Naive thymus-derived CD4-positive, alpha-beta T cell (primary cell): ENCODE measurements at regions not wholly inside any gene's neighbourhood (a gene's known extent, or its start where the extent isn't known, plus 50 kb on each side); places are given as distances from the start of the nearest gene placed in this dataset.

Experiments used
- ATAC-seq: fragments of 150-1000 bp; cut with Tn5 transposase; 2 replicates; pipeline ENCODE4 v1.10.0; 2021; ENCODE audit warnings: mild to moderate bottlenecking, moderate library complexity
- CTCF ChIA-PET: fragments of 350-600 bp; sonication (Branson Sonifier 250); formaldehyde crosslinking; loops from one replicate; lab custom pipeline; 2021; ENCODE audit warnings: antibody characterized with exemption; lab: Charles Lee
- POLR2A ChIA-PET: fragments of 350-600 bp; sonication (Branson Sonifier 250); formaldehyde crosslinking; loops from one replicate; lab custom pipeline; 2021; ENCODE audit warnings: antibody characterized with exemption, inconsistent platforms; lab: Charles Lee
- DNase-seq, 9 donors: peaks; one replicate each; pipeline versions ENCODE4 v3.0.0 to v3.0.0-alpha.2; 2020 to 2022; ENCODE audit warnings: mixed read lengths in 1 of 9
- H3K27ac ChIP-seq: one replicate; pipeline ENCODE4 v1.7.0; 2013; ENCODE audit warnings: mild to moderate bottlenecking, low read depth, low read length, moderate library complexity
- H3K27me3 ChIP-seq, 2 donors: one replicate each; pipeline ENCODE4 v1.7.0; 2013; ENCODE audit warnings: low read length in 2 of 2, mild to moderate bottlenecking in 2 of 2, moderate library complexity in 2 of 2; ENCODE audit not compliant: control insufficient read depth in 2 of 2, insufficient read depth in 2 of 2
- H3K36me3 ChIP-seq, 3 experiments: 1 replicate in 2 of 3; 2 replicates in 1 of 3; pipeline ENCODE4 v1.7.0; 2013; ENCODE audit warnings: low read length in 3 of 3, mild to moderate bottlenecking in 3 of 3, moderate library complexity in 1 of 3; ENCODE audit not compliant: insufficient read depth in 3 of 3, control insufficient read depth in 2 of 3
- H3K4me1 ChIP-seq, 2 donors: one replicate each; pipeline ENCODE4 v1.7.0; 2013; ENCODE audit warnings: low read length in 2 of 2, mild to moderate bottlenecking in 2 of 2, moderate library complexity in 1 of 2; ENCODE audit not compliant: control insufficient read depth in 2 of 2, insufficient read depth in 2 of 2
- H3K4me3 ChIP-seq: 2 replicates; pipeline ENCODE4 v1.7.0; 2013; ENCODE audit warnings: mild to moderate bottlenecking, low read length
- H3K9me3 ChIP-seq, 3 experiments: 1 replicate in 2 of 3; 2 replicates in 1 of 3; pipeline ENCODE4 v1.7.0; 2013; ENCODE audit warnings: low read length in 3 of 3; ENCODE audit not compliant: control insufficient read depth in 2 of 3
- H3K27ac Mint-ChIP-seq, 9 donors: one replicate each; pipeline ENCODE4 v1.8.0; 2020 to 2022; ENCODE audit warnings: mixed read lengths in 9 of 9, mild to moderate bottlenecking in 8 of 9, moderate library complexity in 5 of 9, inconsistent platforms in 2 of 9
- H3K27me3 Mint-ChIP-seq, 5 donors: one replicate each; pipeline ENCODE4 v1.8.0; 2021 to 2022; ENCODE audit warnings: mixed read lengths in 5 of 5, mild to moderate bottlenecking in 1 of 5
- H3K36me3 Mint-ChIP-seq, 5 donors: one replicate each; pipeline ENCODE4 v1.8.0; 2020 to 2022; ENCODE audit warnings: mixed read lengths in 5 of 5, mild to moderate bottlenecking in 3 of 5, inconsistent platforms in 1 of 5
- H3K4me1 Mint-ChIP-seq, 7 donors: one replicate each; pipeline ENCODE4 v1.8.0; 2020 to 2022; ENCODE audit warnings: mixed read lengths in 7 of 7, mild to moderate bottlenecking in 3 of 7, inconsistent platforms in 1 of 7
- H3K4me3 Mint-ChIP-seq, 10 donors: one replicate each; pipeline ENCODE4 v1.8.0; 2020 to 2022; ENCODE audit warnings: mild to moderate bottlenecking in 10 of 10, mixed read lengths in 10 of 10, moderate library complexity in 6 of 10, inconsistent platforms in 2 of 10
- H3K9me3 Mint-ChIP-seq, 11 donors: one replicate each; pipeline ENCODE4 v1.8.0; 2020 to 2022; ENCODE audit warnings: mixed read lengths in 11 of 11, mild to moderate bottlenecking in 4 of 11, inconsistent platforms in 1 of 11, moderate library complexity in 1 of 11
- intact Hi-C, 2 donors: fragments of 100-400 bp; cut with micrococcal nuclease; formaldehyde crosslinking; loops; one replicate each; pipeline ENCODE4 v1.15.1; 2023

- Mint-ChIP-seq H3K4me1 (peaks cover 0 to 2% (median 0%) of the 10 kb centered on the region in 7 donors), H3K9me3 (peaks cover 0 to 20% (median 9%) of the 10 kb centered on the region in 11 donors), H3K4me3 (no peak overlapping the region), H3K27ac (no peak overlapping the region), H3K36me3 (peaks cover 0 to 5% (median 0%) of the 10 kb centered on the region in 5 donors), H3K27me3 (no peaks in the 10 kb centered on the region)
- ChIA-PET CTCF (no interaction called here), POLR2A (no interaction called here)
- Histone ChIP-seq H3K36me3 (no peaks in the 10 kb centered on the region), H3K27me3 (no peaks in the 10 kb centered on the region), H3K4me3 (no peak overlapping the region), H3K4me1 (no peaks in the 10 kb centered on the region), H3K27ac (no peak overlapping the region), H3K9me3 (no peaks in the 10 kb centered on the region)
- intact Hi-C loops, result loop anchor here in 1 of 2 donors (1.0 kb wide), 1 partner anchor 16 kb away; no protein-coding TSS in a partner anchor
- DNase-seq, result no peak
- ATAC-seq, result no peak
Observed at GRCh38 chr10:36730316-36730715, 395.1 kb upstream of the ANKRD30A start.

GRCh38 chr10:36728626-36729025, 396.8 kb upstream of the ANKRD30A start:
- no peak overlapping the region for H3K4me3 ChIP-seq
- H3K9me3 Mint-ChIP-seq, result peaks cover 0 to 20% (median 8%) of the 10 kb centered on the region in 11 donors
- peaks cover 0 to 2% (median 0%) of the 10 kb centered on the region in 7 donors for H3K4me1 Mint-ChIP-seq
- intact Hi-C loops, result loop anchor here in 1 of 2 donors (5.0 kb wide), 1 partner anchor 1091 kb away; no protein-coding TSS in a partner anchor
- H3K27ac ChIP-seq, result no peak overlapping the region
- ChIA-PET CTCF (no interaction called here), POLR2A (no interaction called here)
- no peak overlapping the region for H3K4me3 Mint-ChIP-seq
- H3K4me1 ChIP-seq, result no peaks in the 10 kb centered on the region
- ATAC-seq (no peak), DNase-seq (no peak)
- no peak overlapping the region for H3K27ac Mint-ChIP-seq
- H3K27me3 Mint-ChIP-seq, result no peaks in the 10 kb centered on the region
- no peaks in the 10 kb centered on the region for H3K36me3 ChIP-seq
- no peaks in the 10 kb centered on the region for H3K9me3 ChIP-seq
- no peaks in the 10 kb centered on the region for H3K27me3 ChIP-seq
- peaks cover 0 to 5% (median 0%) of the 10 kb centered on the region in 5 donors for H3K36me3 Mint-ChIP-seq

- intact Hi-C loops, result loop anchor here in 1 of 2 donors (5.0 kb wide), 1 partner anchor 1089 kb away; no protein-coding TSS in a partner anchor
- Mint-ChIP-seq H3K4me1 (peaks cover 0 to 2% (median 0%) of the 10 kb centered on the region in 7 donors), H3K9me3 (peaks cover 0 to 9% (median 1%) of the 10 kb centered on the region in 11 donors), H3K4me3 (no peak overlapping the region), H3K27me3 (no peaks in the 10 kb centered on the region), H3K27ac (no peak overlapping the region), H3K36me3 (peaks cover 0 to 5% (median 0%) of the 10 kb centered on the region in 5 donors)
- DNase-seq, result no peak
- H3K9me3 ChIP-seq, result no peaks in the 10 kb centered on the region
- no peaks in the 10 kb centered on the region for H3K27me3 ChIP-seq
- POLR2A ChIA-PET, result no interaction called here
- no peak for ATAC-seq
- H3K36me3 ChIP-seq, result no peaks in the 10 kb centered on the region
- H3K27ac ChIP-seq, result no peak overlapping the region
- H3K4me3 ChIP-seq, result no peak overlapping the region
- CTCF ChIA-PET, result interaction anchor here (1.2 kb wide), 1 partner anchor 1091 kb away, joined by 3 read pairs; no protein-coding TSS in a partner anchor
- H3K4me1 ChIP-seq, result no peaks in the 10 kb centered on the region
Observed at GRCh38 chr10:36725581-36726520, 399.5 kb upstream of the ANKRD30A start.

- no peak overlapping the region for H3K4me3 ChIP-seq
- H3K36me3 ChIP-seq, result no peaks in the 10 kb centered on the region
- CTCF ChIA-PET, result no interaction called here
- intact Hi-C loops, result no loop called here
- POLR2A ChIA-PET, result no interaction called here
- DNase-seq, result no peak
- no peak for ATAC-seq
- no peaks in the 10 kb centered on the region for H3K36me3 Mint-ChIP-seq
- no peaks in the 10 kb centered on the region for H3K9me3 ChIP-seq
- H3K27me3 Mint-ChIP-seq, result no peaks in the 10 kb centered on the region
- no peak overlapping the region for H3K27ac Mint-ChIP-seq
- H3K27me3 ChIP-seq, result no peaks in the 10 kb centered on the region
- peaks cover 0 to 10% (median 3%) of the 10 kb centered on the region in 11 donors for H3K9me3 Mint-ChIP-seq
- H3K4me1 Mint-ChIP-seq, result no peaks in the 10 kb centered on the region
- H3K4me3 Mint-ChIP-seq, result no peak overlapping the region
- no peaks in the 10 kb centered on the region for H3K4me1 ChIP-seq
- no peak overlapping the region for H3K27ac ChIP-seq
Observed at GRCh38 chr10:36722777-36723176, 402.6 kb upstream of the ANKRD30A start.

DNA sequence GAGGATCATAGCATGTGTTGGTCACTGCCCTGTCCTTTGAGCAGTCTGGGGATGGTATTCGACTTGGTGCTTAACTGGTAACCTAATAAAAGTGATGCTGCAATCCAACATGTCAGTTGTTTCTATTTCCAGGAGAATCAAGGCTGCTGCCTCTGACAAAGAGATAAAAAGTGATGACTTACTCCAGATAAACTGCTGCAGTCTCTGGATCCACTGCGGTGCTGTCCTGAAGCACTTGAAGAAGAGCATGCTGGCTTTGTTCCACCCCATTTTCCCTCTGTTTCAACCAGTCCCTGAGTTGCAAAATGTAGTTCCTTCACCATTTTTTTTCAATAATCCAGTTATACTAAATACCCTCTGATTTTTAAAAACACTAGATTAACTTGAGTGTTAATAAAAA, 403.5 kb upstream of the ANKRD30A start:
- peaks cover 0 to 15% (median 5%) of the 10 kb centered on the region in 11 donors for H3K9me3 Mint-ChIP-seq
- H3K9me3 ChIP-seq, result no peaks in the 10 kb centered on the region
- no peak for ATAC-seq
- no peak overlapping the region for H3K4me3 Mint-ChIP-seq
- ChIA-PET POLR2A (no interaction called here), CTCF (no interaction called here)
- H3K36me3 Mint-ChIP-seq, result no peaks in the 10 kb centered on the region
- intact Hi-C loops, result no loop called here
- H3K4me1 ChIP-seq, result no peaks in the 10 kb centered on the region
- no peak overlapping the region for H3K4me3 ChIP-seq
- H3K4me1 Mint-ChIP-seq, result no peaks in the 10 kb centered on the region
- DNase-seq, result no peak
- no peaks in the 10 kb centered on the region for H3K27me3 ChIP-seq
- H3K36me3 ChIP-seq, result no peaks in the 10 kb centered on the region
- no peak overlapping the region for H3K27ac ChIP-seq
- H3K27me3 Mint-ChIP-seq, result no peaks in the 10 kb centered on the region
- no peak overlapping the region for H3K27ac Mint-ChIP-seq

- intact Hi-C loops, result no loop called here
- Histone ChIP-seq H3K4me3 (no peak overlapping the region), H3K36me3 (no peaks in the 10 kb centered on the region), H3K9me3 (no peaks in the 10 kb centered on the region), H3K4me1 (no peaks in the 10 kb centered on the region), H3K27ac (no peak overlapping the region), H3K27me3 (no peaks in the 10 kb centered on the region)
- no peak for ATAC-seq
- CTCF ChIA-PET, result no interaction called here
- Mint-ChIP-seq H3K4me3 (no peak overlapping the region), H3K4me1 (no peaks in the 10 kb centered on the region), H3K9me3 (peaks cover 0 to 21% (median 6%) of the 10 kb centered on the region in 11 donors), H3K27me3 (no peaks in the 10 kb centered on the region), H3K27ac (no peak overlapping the region), H3K36me3 (no peaks in the 10 kb centered on the region)
- no peak for DNase-seq
- POLR2A ChIA-PET, result no interaction called here
Observed at GRCh38 chr10:36720895-36721294, 404.5 kb upstream of the ANKRD30A start.
